ENCODE measurements at regions not wholly inside any gene's neighbourhood (a gene's known extent, or its start where the extent isn't known, plus 50 kb on each side); places are given as distances from the start of the nearest gene placed in this dataset.
A peak's percentile ranks its signal among the peaks of the same experiment; 100 is the strongest.
"Not testable (repeated sequence)": the region's sequence is repeated elsewhere in the genome, so short reads cannot be mapped to it uniquely, and the experiment has no call there.

GRCh38 chr10:127657056-127657455 is 79.9 kb upstream of the FOXI2 start:
- no peak overlapping the region for H3K4me3 ChIP-seq (ENCODE audit: low read depth, low read length)
- no peak for DNase-seq (ENCODE audit: low read depth)
- TF ChIP-seq CTCF (conservative IDR thresholded peaks at IDR 0.05; ENCODE audit: low read depth, low read length) = no peak

GRCh38 chr10:127676430-127676829 is 60.6 kb upstream of the FOXI2 start:
- H3K4me3 ChIP-seq (ENCODE audit: low read depth, low read length); DNase-seq (ENCODE audit: low read depth): not testable (repeated sequence)

- no peak overlapping the region for H3K4me3 ChIP-seq (ENCODE audit: low read depth, low read length)
- no peak for TF ChIP-seq CTCF (conservative IDR thresholded peaks at IDR 0.05; ENCODE audit: low read depth, low read length)
- DNase-seq (ENCODE audit: low read depth) = no peak
These were observed 58.9 kb upstream of the FOXI2 start for GRCh38 chr10:127678091-127678490.

- peak; percentile 52 for TF ChIP-seq CTCF (conservative IDR thresholded peaks at IDR 0.05; ENCODE audit: low read depth, low read length)
- no peak overlapping the region for H3K4me3 ChIP-seq (ENCODE audit: low read depth, low read length)
- no peak for DNase-seq (ENCODE audit: low read depth)
These were observed 57.2 kb upstream of the FOXI2 start for GRCh38 chr10:127679642-127680255.
